ENCODE measurements at regions not wholly inside any gene's neighbourhood (a gene's known extent, or its start where the extent isn't known, plus 50 kb on each side); places are given as distances from the start of the nearest gene placed in this dataset.
"Not testable (repeated sequence)": the region's sequence is repeated elsewhere in the genome, so short reads cannot be mapped to it uniquely, and the experiment has no call there.

DNA sequence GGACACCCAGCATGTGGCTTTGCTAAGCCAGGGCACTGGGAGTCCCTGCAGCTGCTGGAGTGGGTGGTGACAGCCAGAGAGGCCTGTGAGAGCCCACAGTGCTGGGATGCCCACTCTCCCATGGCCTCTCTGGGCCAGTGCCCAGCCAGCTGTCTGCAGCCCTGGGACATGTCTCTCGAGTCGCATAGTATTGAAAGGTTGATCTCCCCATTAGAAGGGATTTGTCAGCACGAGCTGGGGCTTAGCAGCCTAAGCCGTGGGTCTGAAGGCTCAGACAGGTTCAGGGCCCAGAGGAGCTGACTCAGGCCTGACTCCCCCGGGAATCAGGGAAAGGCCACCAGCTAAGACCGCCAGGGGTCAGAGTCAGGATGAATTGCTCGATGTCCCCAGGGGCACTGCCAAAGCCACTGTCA, 53.5 kb downstream of the FOXD2 start:
- no peak overlapping the region for H3K27ac ChIP-seq
- no peak for TF ChIP-seq Cebpa-rat (IDR thresholded peaks at IDR 0.05)
- H3K4me1 ChIP-seq: no peaks in the 10 kb centered on the region
- H3K27me3 ChIP-seq: no peaks in the 10 kb centered on the region
- no peaks in the 10 kb centered on the region for H3K9me3 ChIP-seq (replicated peaks in 1 of 11)
- no peak overlapping the region for H3K4me3 ChIP-seq
- no peaks in the 10 kb centered on the region for H3K36me3 ChIP-seq
- H3K4me2 ChIP-seq: no peak overlapping the region
- H4K20me1 ChIP-seq: no peaks in the 10 kb centered on the region
- H3K9ac ChIP-seq: no peak overlapping the region

- Histone ChIP-seq H3K4me3 (no peak overlapping the region), H3K27me3 (no peaks in the 10 kb centered on the region), H3K36me3 (no peaks in the 10 kb centered on the region), H3K4me2 (no peak overlapping the region), H3K27ac (no peak overlapping the region), H3K4me1 (no peaks in the 10 kb centered on the region), H3K9ac (no peak overlapping the region), H3K9me3 (replicated peaks in 1 of 11) (no peaks in the 10 kb centered on the region), H4K20me1 (no peaks in the 10 kb centered on the region)
- no peak for TF ChIP-seq Cebpa-rat (IDR thresholded peaks at IDR 0.05)
Observed at GRCh38 chr1:47495176-47495713, 57.4 kb downstream of the FOXD2 start.

GRCh38 chr1:47498551-47498950, 60.7 kb downstream of the FOXD2 start:
- Histone ChIP-seq H3K36me3 (no peaks in the 10 kb centered on the region), H3K9me3 (replicated peaks in 1 of 11) (no peaks in the 10 kb centered on the region), H3K9ac (no peak overlapping the region), H3K4me1 (no peaks in the 10 kb centered on the region), H3K4me3 (no peak overlapping the region), H3K27me3 (no peaks in the 10 kb centered on the region), H3K4me2 (no peak overlapping the region), H4K20me1 (no peaks in the 10 kb centered on the region; a peak in 1 of 22 replicates), H3K27ac (no peak overlapping the region)
- no peak for TF ChIP-seq Cebpa-rat (IDR thresholded peaks at IDR 0.05)

GRCh38 chr1:47501069-47501468, 63.2 kb downstream of the FOXD2 start:
- Histone ChIP-seq H3K27me3 (peaks cover 4 to 10% (median 9%) of the 10 kb centered on the region in 11 experiments), H3K9me3 (replicated peaks in 1 of 11) (no peaks in the 10 kb centered on the region; a peak in 1 of 22 replicates), H3K4me3 (no peak overlapping the region), H3K4me1 (no peaks in the 10 kb centered on the region), H3K4me2 (no peak overlapping the region), H3K36me3 (no peaks in the 10 kb centered on the region), H4K20me1 (no peaks in the 10 kb centered on the region; a peak in 1 of 22 replicates), H3K9ac (no peak overlapping the region), H3K27ac (no peak overlapping the region)
- no peak for TF ChIP-seq Cebpa-rat (IDR thresholded peaks at IDR 0.05)

GRCh38 chr1:47502746-47503370, 65.0 kb downstream of the FOXD2 start:
- no peak overlapping the region for H3K4me3 ChIP-seq
- peaks cover 22 to 28% (median 27%) of the 10 kb centered on the region in 11 experiments for H3K27me3 ChIP-seq
- peaks cover 0 to 4% (median 3%) of the 10 kb centered on the region in 10 experiments; a peak in 9 of 20 replicates for H3K4me1 ChIP-seq
- no peak overlapping the region for H3K27ac ChIP-seq
- no peak for TF ChIP-seq Cebpa-rat (IDR thresholded peaks at IDR 0.05)
- no peaks in the 10 kb centered on the region; a peak in 4 of 22 replicates for H3K9me3 ChIP-seq (replicated peaks in 1 of 11)
- H4K20me1 ChIP-seq: peaks cover 0 to 6% (median 3%) of the 10 kb centered on the region in 11 experiments; a peak in 5 of 22 replicates
- no peak overlapping the region for H3K4me2 ChIP-seq
- H3K9ac ChIP-seq: no peak overlapping the region
- no peaks in the 10 kb centered on the region for H3K36me3 ChIP-seq

GRCh38 chr1:47504840-47505239, 67.0 kb downstream of the FOXD2 start:
- Histone ChIP-seq H3K4me1 (peaks cover 5 to 13% (median 11%) of the 10 kb centered on the region in 10 experiments; a peak in 13 of 20 replicates), H3K27me3 (peaks cover 42 to 48% (median 46%) of the 10 kb centered on the region in 11 experiments), H4K20me1 (peaks cover 0 to 16% (median 4%) of the 10 kb centered on the region in 11 experiments; a peak in 7 of 22 replicates)
- not testable (repeated sequence) for H3K27ac ChIP-seq; H3K9ac ChIP-seq; H3K36me3 ChIP-seq; H3K4me3 ChIP-seq; H3K4me2 ChIP-seq; H3K9me3 ChIP-seq (replicated peaks in 1 of 11)

DNA sequence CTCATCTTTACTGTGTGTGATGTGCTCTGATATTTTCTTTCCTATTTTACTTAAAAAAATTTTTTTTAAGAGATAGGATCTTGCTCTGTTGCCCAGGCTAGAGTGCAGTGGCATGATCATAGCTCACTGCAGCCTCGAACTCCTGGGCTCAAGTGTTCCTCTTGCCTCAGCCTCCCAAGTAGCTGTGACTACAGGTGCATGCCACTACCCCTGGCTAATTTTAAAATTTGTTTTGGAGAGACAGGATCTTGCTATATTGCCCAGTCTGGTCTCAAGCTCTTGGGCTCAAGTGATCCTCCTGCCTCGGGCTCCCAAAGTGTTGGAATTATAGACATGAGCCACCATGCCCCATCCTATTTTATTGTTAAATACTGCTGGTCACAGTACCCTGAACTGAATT, 67.4 kb downstream of the FOXD2 start:
- Histone ChIP-seq H3K36me3 (no peaks in the 10 kb centered on the region), H4K20me1 (peaks cover 0 to 16% (median 4%) of the 10 kb centered on the region in 11 experiments; a peak in 7 of 22 replicates)

GRCh38 chr1:47506053-47506452, 68.2 kb downstream of the FOXD2 start:
- Histone ChIP-seq H4K20me1 (peaks cover 0 to 16% (median 4%) of the 10 kb centered on the region in 11 experiments; a peak in 7 of 22 replicates), H3K4me2 (no peak overlapping the region), H3K4me3 (no peak overlapping the region), H3K4me1 (peaks cover 5 to 13% (median 11%) of the 10 kb centered on the region in 10 experiments; a peak in 13 of 20 replicates), H3K27ac (no peak overlapping the region), H3K9ac (no peak overlapping the region), H3K36me3 (no peaks in the 10 kb centered on the region), H3K9me3 (replicated peaks in 1 of 11) (no peaks in the 10 kb centered on the region; a peak in 4 of 22 replicates), H3K27me3 (peaks cover 53 to 60% (median 59%) of the 10 kb centered on the region in 11 experiments)
- TF ChIP-seq Cebpa-rat (IDR thresholded peaks at IDR 0.05): no peak

More for the DNA sequence above, 67.4 kb downstream of the FOXD2 start:
- Histone ChIP-seq H3K27ac (no peak overlapping the region), H3K4me3 (no peak overlapping the region), H3K4me2 (no peak overlapping the region), H3K9ac (no peak overlapping the region), H3K9me3 (replicated peaks in 1 of 11) (no peaks in the 10 kb centered on the region; a peak in 4 of 22 replicates), H3K27me3 (peaks cover 46 to 52% (median 51%) of the 10 kb centered on the region in 11 experiments), H3K4me1 (peaks cover 5 to 13% (median 11%) of the 10 kb centered on the region in 10 experiments; a peak in 13 of 20 replicates)
- TF ChIP-seq Cebpa-rat (IDR thresholded peaks at IDR 0.05): no peak

GRCh38 chr1:47507144-47507543, 69.3 kb downstream of the FOXD2 start:
- H3K4me1 ChIP-seq: peaks cover 5 to 13% (median 11%) of the 10 kb centered on the region in 10 experiments; a peak in 13 of 20 replicates
- no peak overlapping the region for H3K9ac ChIP-seq
- no peaks in the 10 kb centered on the region for H3K36me3 ChIP-seq
- H3K27me3 ChIP-seq: peaks cover 54 to 69% (median 64%) of the 10 kb centered on the region in 11 experiments
- no peaks in the 10 kb centered on the region; a peak in 4 of 22 replicates for H3K9me3 ChIP-seq (replicated peaks in 1 of 11)
- TF ChIP-seq Cebpa-rat (IDR thresholded peaks at IDR 0.05): no peak
- H3K27ac ChIP-seq: no peak overlapping the region
- H3K4me2 ChIP-seq: no peak overlapping the region; a peak in 1 of 22 replicates
- H4K20me1 ChIP-seq: peaks cover 0 to 16% (median 4%) of the 10 kb centered on the region in 11 experiments; a peak in 7 of 22 replicates
- H3K4me3 ChIP-seq: peak overlapping the region in 2 of 10 experiments; percentile 29 to 61; a peak in 2 of 20 replicates

Measured in BLaER1 treated with 17β-estradiol and CSF1 and Interleukin-3, amounts not matched to agents 10 nM and 100 nM (cell line).